ENCODE measurements at regions not wholly inside any gene's neighbourhood (a gene's known extent, or its start where the extent isn't known, plus 50 kb on each side); places are given as distances from the start of the nearest gene placed in this dataset.

DNA sequence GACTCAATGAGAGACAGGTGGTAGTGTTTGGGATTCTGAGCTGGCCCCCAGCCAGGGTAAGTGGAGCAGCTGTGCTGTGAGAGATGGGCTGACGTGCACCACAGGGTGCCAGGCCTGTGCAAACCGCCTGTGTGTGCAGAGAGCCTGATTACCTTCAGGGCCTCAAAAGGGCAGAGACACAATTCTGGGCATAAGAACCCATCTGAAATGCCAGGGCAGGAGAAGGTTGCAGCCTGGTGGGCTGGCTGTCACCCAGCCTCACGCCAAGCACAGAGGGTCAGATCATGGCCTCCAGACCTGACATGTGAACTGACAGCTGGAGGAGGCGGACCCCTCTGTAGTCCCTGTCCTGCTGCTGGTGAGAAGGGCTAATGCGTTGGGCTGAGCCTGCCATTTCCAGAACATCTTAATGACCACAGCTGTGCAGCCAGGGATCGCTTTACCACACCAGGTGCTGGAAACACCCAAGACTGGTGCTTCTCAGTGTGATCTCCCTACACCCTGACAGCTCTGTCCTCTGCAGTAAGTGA is 100.9 kb downstream of the ARL4C start:
- Mint-ChIP-seq H3K4me1 (peaks cover 37 to 46% of the 10 kb centered on the region in 2 donors), H3K9me3 (peaks cover 0 to 3% of the 10 kb centered on the region in 2 donors)

DNA sequence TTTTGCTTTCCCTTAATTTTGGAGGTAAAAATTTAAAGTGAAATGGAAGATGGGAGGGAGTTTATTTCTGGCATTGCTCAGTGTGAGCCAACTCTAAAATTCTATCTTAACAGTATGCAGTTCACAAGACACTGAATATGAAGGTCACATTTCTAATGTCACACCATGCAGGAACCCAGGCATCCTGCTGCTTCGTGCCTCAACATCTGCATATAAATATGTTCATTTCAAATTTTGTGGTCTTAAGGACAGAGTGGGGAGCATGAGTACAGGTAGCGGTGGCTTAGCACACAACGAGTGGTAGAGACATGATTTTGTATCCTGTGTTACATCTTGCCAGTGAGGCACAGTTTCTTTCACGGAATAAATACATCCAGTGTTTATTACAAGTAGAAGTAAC is 102.4 kb downstream of the ARL4C start:
- Histone ChIP-seq H3K4me3 (ENCODE audit: low read length) (no peak overlapping the region), H3K4me1 (ENCODE audit: control insufficient read depth, insufficient read depth, low read length) (peaks cover 15% of the 10 kb centered on the region), H3K27ac (ENCODE audit: low read length) (no peak overlapping the region), H3K27me3 (ENCODE audit: control insufficient read depth, insufficient read depth, low read length) (no peaks in the 10 kb centered on the region), H3K9me3 (ENCODE audit: control insufficient read depth, insufficient read depth, low read length) (no peaks in the 10 kb centered on the region), H3K36me3 (ENCODE audit: control insufficient read depth, insufficient read depth, low read length) (no peaks in the 10 kb centered on the region)
- Mint-ChIP-seq H3K27me3 (ENCODE audit: low read depth in 2 of 2) (no peaks in the 10 kb centered on the region), H3K4me1 (peaks cover 37 to 51% of the 10 kb centered on the region in 2 donors), H3K27ac (no peak overlapping the region), H3K4me3 (no peak overlapping the region), H3K9me3 (no peaks in the 10 kb centered on the region), H3K36me3 (no peaks in the 10 kb centered on the region)
- DNase-seq (no peak), ATAC-seq (no peak)
- 95% methylated on average over 3 of the region's 4 CpGs for WGBS (ENCODE audit: insufficient coverage)
- TF ChIP-seq, protein P1, sequence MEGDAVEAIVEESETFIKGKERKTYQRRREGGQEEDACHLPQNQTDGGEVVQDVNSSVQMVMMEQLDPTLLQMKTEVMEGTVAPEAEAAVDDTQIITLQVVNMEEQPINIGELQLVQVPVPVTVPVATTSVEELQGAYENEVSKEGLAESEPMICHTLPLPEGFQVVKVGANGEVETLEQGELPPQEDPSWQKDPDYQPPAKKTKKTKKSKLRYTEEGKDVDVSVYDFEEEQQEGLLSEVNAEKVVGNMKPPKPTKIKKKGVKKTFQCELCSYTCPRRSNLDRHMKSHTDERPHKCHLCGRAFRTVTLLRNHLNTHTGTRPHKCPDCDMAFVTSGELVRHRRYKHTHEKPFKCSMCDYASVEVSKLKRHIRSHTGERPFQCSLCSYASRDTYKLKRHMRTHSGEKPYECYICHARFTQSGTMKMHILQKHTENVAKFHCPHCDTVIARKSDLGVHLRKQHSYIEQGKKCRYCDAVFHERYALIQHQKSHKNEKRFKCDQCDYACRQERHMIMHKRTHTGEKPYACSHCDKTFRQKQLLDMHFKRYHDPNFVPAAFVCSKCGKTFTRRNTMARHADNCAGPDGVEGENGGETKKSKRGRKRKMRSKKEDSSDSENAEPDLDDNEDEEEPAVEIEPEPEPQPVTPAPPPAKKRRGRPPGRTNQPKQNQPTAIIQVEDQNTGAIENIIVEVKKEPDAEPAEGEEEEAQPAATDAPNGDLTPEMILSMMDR (IDR thresholded peaks at IDR 0.05) = no peak
- intact Hi-C loops (cut with micrococcal nuclease) = no loop called here

More for the DNA sequence above, 100.9 kb downstream of the ARL4C start:
- H3K4me3 ChIP-seq (ENCODE audit: low read length) = no peak overlapping the region
- Mint-ChIP-seq H3K27ac (no peak overlapping the region), H3K27me3 (ENCODE audit: low read depth in 2 of 2) (no peaks in the 10 kb centered on the region), H3K4me3 (no peak overlapping the region), H3K36me3 (no peaks in the 10 kb centered on the region)
- ATAC-seq = no peak
- intact Hi-C loops (cut with micrococcal nuclease) = no loop called here
- WGBS (ENCODE audit: insufficient coverage) = 92% methylated on average over 6 of the region's 6 CpGs
- H3K4me1 ChIP-seq (ENCODE audit: control insufficient read depth, insufficient read depth, low read length) = peaks cover 15% of the 10 kb centered on the region
- no peaks in the 10 kb centered on the region for H3K27me3 ChIP-seq (ENCODE audit: control insufficient read depth, insufficient read depth, low read length)
- H3K36me3 ChIP-seq (ENCODE audit: control insufficient read depth, insufficient read depth, low read length) = no peaks in the 10 kb centered on the region
- no peaks in the 10 kb centered on the region for H3K9me3 ChIP-seq (ENCODE audit: control insufficient read depth, insufficient read depth, low read length)
- DNase-seq = no peak
- TF ChIP-seq, protein P1 (IDR thresholded peaks at IDR 0.05) = no peak
- H3K27ac ChIP-seq (ENCODE audit: low read length) = no peak overlapping the region

DNA sequence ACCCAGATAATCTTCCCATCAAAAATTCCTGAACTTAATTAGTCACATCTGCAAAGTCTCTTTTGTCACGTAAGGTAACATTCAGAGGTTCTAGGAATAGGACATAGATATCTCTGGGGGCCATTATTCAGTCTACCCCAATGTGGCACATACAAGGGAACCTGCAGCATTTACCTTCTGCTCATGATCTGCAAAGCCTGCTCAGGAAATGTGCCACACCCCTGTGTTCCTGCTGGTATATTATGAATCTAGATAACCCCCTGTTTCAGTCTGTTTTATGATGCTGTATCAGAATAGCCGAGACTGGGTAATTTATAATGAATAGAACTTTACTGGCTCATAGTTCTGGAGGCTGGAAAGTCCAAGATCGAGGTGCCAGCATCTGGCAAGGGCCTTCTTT is 103.5 kb downstream of the ARL4C start:
- DNase-seq (peak in 1 of 2 donors; percentile 42), ATAC-seq (no peak)
- no peaks in the 10 kb centered on the region for H3K36me3 Mint-ChIP-seq
- no peak overlapping the region for H3K4me3 ChIP-seq (ENCODE audit: low read length)
- peak overlapping the region; percentile 29 for H3K4me3 Mint-ChIP-seq
- peaks cover 15% of the 10 kb centered on the region for H3K4me1 ChIP-seq (ENCODE audit: control insufficient read depth, insufficient read depth, low read length)
- WGBS (ENCODE audit: insufficient coverage) = 91% methylated on average over 3 of the region's 3 CpGs
- no peaks in the 10 kb centered on the region for H3K9me3 ChIP-seq (ENCODE audit: control insufficient read depth, insufficient read depth, low read length)
- no peaks in the 10 kb centered on the region for H3K9me3 Mint-ChIP-seq
- H3K27me3 Mint-ChIP-seq (ENCODE audit: low read depth in 2 of 2) = no peaks in the 10 kb centered on the region
- intact Hi-C loops (cut with micrococcal nuclease) = no loop called here
- no peaks in the 10 kb centered on the region for H3K27me3 ChIP-seq (ENCODE audit: control insufficient read depth, insufficient read depth, low read length)
- TF ChIP-seq, protein P1 (IDR thresholded peaks at IDR 0.05) = no peak
- peaks cover 37 to 48% of the 10 kb centered on the region in 2 donors for H3K4me1 Mint-ChIP-seq
- no peaks in the 10 kb centered on the region for H3K36me3 ChIP-seq (ENCODE audit: control insufficient read depth, insufficient read depth, low read length)
- peak overlapping the region in 1 of 2 donors; percentile 37 for H3K27ac Mint-ChIP-seq
- no peak overlapping the region for H3K27ac ChIP-seq (ENCODE audit: low read length)

DNA sequence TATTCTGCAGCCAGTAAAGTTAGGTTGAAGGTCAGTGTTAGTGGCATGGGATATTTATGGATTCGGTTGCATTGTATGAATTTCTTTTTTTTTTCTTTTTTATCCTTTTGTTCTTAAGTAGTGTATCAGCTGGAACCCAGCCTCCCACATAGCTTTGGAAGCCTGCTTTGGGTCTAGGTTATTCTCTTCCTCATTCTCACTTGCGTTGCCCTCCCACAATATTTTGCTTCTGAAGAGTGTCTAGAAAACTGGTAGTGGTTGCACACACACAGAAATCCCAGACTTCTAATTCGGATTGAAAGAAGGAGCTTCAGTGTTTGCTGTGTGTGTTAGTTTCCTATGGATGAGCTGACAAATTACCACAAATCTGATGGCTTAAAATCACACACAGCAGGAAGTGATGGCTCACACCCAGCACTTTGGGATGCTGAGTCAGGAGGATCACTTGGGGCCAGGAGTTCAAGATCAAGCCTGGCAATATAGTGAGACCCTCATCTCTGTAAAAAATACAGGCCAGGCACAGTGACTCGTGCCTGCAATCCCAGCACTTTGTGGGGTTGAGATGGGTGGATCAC is 104.8 kb downstream of the ARL4C start:
- no peak overlapping the region for H3K4me3 Mint-ChIP-seq
- TF ChIP-seq, protein P1 (IDR thresholded peaks at IDR 0.05) = no peak
- ATAC-seq (no peak), DNase-seq (no peak)
- Histone ChIP-seq H3K27ac (ENCODE audit: low read length) (no peak overlapping the region), H3K9me3 (ENCODE audit: control insufficient read depth, insufficient read depth, low read length) (no peaks in the 10 kb centered on the region), H3K36me3 (ENCODE audit: control insufficient read depth, insufficient read depth, low read length) (no peaks in the 10 kb centered on the region), H3K4me1 (ENCODE audit: control insufficient read depth, insufficient read depth, low read length) (peaks cover 15% of the 10 kb centered on the region), H3K27me3 (ENCODE audit: control insufficient read depth, insufficient read depth, low read length) (no peaks in the 10 kb centered on the region), H3K4me3 (ENCODE audit: low read length) (no peak overlapping the region)
- no peaks in the 10 kb centered on the region for H3K9me3 Mint-ChIP-seq
- peak overlapping the region in 1 of 2 donors; percentile 29 for H3K27ac Mint-ChIP-seq
- H3K36me3 Mint-ChIP-seq = no peaks in the 10 kb centered on the region
- intact Hi-C loops (cut with micrococcal nuclease) = no loop called here
- no peaks in the 10 kb centered on the region for H3K27me3 Mint-ChIP-seq (ENCODE audit: low read depth in 2 of 2)
- H3K4me1 Mint-ChIP-seq = peaks cover 37 to 52% of the 10 kb centered on the region in 2 donors
- WGBS (ENCODE audit: insufficient coverage) = 100% methylated on average over 2 of the region's 4 CpGs

Data from natural killer cell (primary cell).